HG02840 (cell line): ENCODE measurements at regions not wholly inside any gene's neighbourhood (a gene's known extent, or its start where the extent isn't known, plus 50 kb on each side); places are given as distances from the start of the nearest gene placed in this dataset.

Experiments used
- ATAC-seq: cut with Tn5 transposase; IDR thresholded peaks from one replicate; pipeline ENCODE4 v1.9.1; 2021; ENCODE audit warnings: mild to moderate bottlenecking, moderate library complexity, moderate number of reproducible peaks; ENCODE audit not compliant: unreplicated experiment, low FRiP score

GRCh38 chr5:107294669-107295068 is 376.1 kb downstream of the EFNA5 start:
- no peak for ATAC-seq

GRCh38 chr5:107294211-107294550 is 376.6 kb downstream of the EFNA5 start:
- peak; percentile 65 for ATAC-seq

DNA sequence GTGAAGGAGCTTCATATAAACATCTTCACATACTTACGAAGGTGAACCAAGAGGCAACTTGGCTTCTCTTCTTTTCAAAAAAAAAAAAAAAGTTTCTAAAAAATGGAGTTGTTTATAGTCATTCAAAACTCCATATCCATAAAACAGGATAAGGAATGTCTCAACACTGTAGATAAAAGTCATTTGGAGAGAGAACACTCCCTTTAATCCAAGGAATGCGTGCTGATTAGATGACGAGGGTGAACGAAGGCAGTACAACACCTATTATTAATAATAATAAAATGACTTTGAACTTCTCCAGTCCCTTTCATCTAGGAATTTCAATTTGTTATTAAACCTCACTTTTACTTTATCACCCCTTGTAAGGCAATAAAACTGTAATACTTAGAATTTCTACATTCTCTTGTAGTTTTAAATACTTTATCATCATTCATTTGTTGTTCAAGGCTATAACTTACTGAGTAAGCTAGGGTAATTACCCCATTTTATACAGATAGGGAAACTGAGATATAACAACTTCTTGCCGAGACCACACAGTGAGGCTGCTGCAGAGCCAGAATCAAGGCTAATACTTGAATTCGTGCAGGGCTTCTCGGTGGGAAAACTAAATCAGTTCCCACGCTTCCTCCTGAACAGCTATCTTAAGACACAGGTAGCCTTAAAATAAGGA is 377.1 kb downstream of the EFNA5 start:
- peak; percentile 7 for ATAC-seq

- ATAC-seq = no peak
These were observed 378.9 kb downstream of the EFNA5 start for GRCh38 chr5:107291866-107292265.

DNA sequence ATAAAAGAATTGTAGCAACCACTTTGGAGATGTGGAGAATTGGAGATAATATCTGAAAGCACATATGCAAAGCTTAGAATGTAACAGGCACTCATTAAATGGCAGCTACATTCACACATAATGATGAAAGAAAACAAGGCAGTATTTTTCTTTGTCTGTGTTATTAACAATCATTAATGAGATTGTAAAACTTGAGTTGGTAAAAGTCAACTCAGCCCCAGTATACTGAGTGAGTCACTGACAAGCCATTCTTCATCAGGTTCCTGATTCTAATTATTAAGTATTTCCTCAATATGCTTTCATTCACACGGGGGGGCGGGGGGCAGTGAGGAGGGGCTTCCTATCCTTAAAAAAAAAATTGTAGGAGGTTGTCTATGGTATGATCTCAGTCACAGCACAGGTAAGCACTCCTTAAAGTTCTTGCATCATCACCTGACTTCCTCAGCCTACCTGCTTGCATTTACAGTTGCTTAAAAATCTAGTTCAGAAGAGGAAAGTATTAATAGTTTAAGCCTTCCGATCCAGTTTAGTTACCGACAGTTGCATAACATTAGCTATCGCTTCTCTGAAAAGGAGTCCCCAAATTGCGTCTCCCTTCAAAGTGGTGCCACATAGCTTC is 379.8 kb downstream of the EFNA5 start:
- ATAC-seq = no peak

GRCh38 chr5:107289030-107289714 is 381.6 kb downstream of the EFNA5 start:
- peak; percentile 84 for ATAC-seq

DNA sequence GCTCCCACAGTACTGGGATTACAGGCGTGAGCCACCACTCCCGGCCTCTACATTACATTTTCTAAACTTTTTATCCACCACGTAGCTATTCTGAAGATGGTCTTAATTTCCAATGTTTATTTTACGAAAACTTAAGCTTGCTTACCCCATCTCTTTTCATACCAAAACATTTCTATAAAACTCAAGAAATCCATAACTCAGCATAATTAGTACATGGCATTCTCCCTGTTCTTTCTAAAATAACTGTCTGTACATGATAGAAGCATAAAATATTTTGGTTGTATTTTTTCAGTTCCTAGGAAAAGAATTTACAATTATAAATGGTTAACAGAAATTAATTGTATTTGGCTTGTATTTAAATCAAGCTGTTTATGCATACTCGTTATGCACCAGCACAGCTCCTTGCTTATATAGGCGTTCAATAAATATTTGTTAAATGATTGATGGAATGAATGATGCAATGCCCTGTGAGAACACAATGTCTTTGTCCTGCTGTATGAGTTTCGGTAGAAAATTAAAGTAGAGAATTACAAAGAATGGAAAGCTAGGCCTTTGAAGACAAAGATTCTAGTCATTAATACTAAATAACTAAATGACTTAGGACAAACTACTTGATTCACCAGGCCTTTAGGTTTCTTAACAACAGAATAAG is 384.2 kb downstream of the EFNA5 start:
- no peak for ATAC-seq

DNA sequence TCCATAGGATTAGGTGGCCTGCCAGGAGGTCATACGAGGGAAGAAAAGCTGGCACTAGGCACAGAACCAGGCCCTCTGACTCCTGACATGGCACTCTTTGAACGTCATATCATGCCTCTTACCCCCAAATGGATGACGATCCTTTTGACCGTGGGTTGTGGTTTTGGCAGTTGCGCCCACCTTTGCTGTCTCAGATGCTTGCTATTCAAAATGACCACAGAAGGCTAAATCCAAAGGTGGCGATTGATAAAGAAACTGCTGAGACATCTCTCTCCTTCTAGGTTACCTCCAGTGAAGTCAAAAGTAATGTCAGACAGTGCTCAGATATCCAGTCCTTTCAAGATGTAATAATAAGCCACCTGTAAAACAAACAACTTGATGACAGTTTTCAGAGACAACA is 385.0 kb downstream of the EFNA5 start:
- ATAC-seq = peak; percentile 44

- no peak for ATAC-seq
These were observed 385.8 kb downstream of the EFNA5 start for GRCh38 chr5:107284822-107285525.

DNA sequence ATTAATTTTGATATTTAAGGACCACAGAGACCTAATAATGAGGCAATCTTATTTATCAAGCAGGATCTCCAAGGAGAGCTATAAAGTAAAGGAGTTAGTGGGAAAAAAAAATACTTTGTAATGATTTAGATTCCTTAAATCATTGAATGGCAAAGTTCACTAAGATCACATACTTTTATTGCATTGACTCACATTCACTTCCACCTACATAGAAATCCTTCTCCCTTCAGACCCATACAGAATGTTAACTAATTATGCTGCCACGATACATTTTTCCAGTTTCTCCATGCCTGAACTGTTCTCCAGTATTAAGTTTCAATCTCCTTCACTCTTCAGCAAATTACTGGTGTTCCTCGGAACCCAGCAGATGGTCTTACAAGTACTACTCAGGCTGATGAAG is 388.7 kb downstream of the EFNA5 start:
- no peak for ATAC-seq

DNA sequence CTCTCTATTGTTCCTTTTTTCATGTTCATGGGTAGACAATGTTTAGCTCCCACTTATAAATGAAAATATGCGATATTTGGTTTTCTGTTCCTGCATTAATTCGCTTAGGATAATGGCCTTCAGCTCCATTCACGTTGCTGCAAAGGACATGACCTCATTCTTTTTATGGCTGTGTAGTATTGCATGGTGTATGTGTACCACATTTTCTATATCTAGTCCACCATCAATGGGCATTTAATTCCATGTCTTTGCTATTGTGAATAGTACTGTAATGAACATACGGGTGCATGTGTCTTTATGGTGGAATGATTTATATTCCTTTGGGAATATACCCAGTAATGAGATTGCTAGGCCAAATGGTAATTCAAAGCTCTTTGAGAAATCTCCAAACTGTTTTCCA is 392.0 kb downstream of the EFNA5 start:
- no peak for ATAC-seq

GRCh38 chr5:107277485-107278125 is 393.1 kb downstream of the EFNA5 start:
- no peak for ATAC-seq

- no peak for ATAC-seq
These were observed 395.4 kb downstream of the EFNA5 start for GRCh38 chr5:107275333-107275732.

GRCh38 chr5:107274571-107274970 is 396.2 kb downstream of the EFNA5 start:
- ATAC-seq = no peak

GRCh38 chr5:107272954-107273353 is 397.8 kb downstream of the EFNA5 start:
- ATAC-seq = no peak

DNA sequence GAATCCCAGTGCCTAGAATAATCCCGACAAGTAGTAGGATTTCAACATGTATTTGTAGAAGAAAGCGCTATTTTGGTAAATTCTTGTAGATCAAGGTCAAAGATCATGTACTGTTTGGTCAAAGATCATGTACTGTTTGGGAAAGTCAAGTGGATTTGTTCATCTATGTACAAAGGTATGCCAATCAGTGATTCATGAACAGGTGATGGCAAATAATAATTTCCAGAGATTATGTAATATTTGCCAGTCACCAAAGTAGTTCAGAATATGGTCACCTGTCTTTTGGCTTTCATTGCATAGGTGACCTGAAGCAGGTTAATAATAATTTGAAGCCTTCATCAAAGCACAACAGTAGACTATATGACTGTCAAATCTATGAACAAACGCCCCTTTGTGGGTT is 398.2 kb downstream of the EFNA5 start:
- no peak for ATAC-seq

GRCh38 chr5:107271682-107272350 is 398.9 kb downstream of the EFNA5 start:
- ATAC-seq = no peak

- ATAC-seq = no peak
These were observed 400.2 kb downstream of the EFNA5 start for GRCh38 chr5:107270561-107270960.

- ATAC-seq = no peak
These were observed 401.1 kb downstream of the EFNA5 start for GRCh38 chr5:107269678-107270077.

- ATAC-seq = no peak
These were observed 401.5 kb downstream of the EFNA5 start for GRCh38 chr5:107269256-107269655.
